Daoy (cell line): ENCODE measurements at regions not wholly inside any gene's neighbourhood (a gene's known extent, or its start where the extent isn't known, plus 50 kb on each side); places are given as distances from the start of the nearest gene placed in this dataset.
"Not testable (repeated sequence)": the region's sequence is repeated elsewhere in the genome, so short reads cannot be mapped to it uniquely, and the experiment has no call there.

Experiments
- DNase-seq: peaks from one replicate; pipeline ENCODE4 v3.0.0-alpha.2; 2015; ENCODE audit warnings: low read depth

DNA sequence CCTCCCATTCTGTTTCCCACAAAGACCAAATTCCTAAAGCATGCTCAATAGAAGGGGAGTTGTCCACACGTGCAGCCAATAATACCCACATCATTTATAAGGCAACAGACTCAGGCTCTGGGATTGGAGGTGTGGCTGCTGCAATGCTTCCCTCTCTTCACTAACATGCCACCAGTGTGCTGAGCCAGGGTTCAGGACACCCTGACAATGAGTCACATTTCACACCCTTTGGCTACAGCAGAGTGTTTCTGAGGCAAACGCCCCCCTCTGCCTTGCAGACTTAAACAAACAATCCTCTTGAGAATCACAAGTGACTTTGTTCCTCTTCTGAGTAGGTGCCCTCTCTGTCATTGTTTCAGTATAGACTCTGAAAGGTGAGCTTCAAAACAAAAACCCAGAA is 189.3 kb upstream of the TLE4 start:
- DNase-seq: peak; percentile 10

- no peak for DNase-seq
These were observed 188.7 kb upstream of the TLE4 start for GRCh38 chr9:79383096-79383495.

DNA sequence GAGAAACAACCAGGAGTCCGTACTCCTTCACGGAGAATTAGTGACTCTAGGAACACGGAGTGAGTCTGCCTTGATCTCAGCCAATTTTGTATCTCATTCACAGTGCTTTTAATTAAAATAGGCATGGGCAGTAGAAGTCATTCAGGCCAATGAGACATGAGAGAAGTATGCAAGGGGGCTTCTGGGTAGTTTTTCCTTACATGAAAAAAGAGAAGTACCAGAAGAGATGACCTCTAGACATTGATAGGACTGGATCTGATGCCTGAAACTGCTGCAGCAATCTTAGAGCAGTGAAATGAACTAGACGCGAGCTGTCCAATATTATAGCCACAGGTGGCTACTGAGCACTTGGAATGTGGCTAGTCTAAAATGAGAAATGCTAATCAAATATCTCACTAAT is 187.7 kb upstream of the TLE4 start:
- no peak for DNase-seq

GRCh38 chr9:79384501-79384900 is 187.3 kb upstream of the TLE4 start:
- DNase-seq: no peak

GRCh38 chr9:79387101-79387835 is 184.5 kb upstream of the TLE4 start:
- DNase-seq: peak; percentile 15

DNA sequence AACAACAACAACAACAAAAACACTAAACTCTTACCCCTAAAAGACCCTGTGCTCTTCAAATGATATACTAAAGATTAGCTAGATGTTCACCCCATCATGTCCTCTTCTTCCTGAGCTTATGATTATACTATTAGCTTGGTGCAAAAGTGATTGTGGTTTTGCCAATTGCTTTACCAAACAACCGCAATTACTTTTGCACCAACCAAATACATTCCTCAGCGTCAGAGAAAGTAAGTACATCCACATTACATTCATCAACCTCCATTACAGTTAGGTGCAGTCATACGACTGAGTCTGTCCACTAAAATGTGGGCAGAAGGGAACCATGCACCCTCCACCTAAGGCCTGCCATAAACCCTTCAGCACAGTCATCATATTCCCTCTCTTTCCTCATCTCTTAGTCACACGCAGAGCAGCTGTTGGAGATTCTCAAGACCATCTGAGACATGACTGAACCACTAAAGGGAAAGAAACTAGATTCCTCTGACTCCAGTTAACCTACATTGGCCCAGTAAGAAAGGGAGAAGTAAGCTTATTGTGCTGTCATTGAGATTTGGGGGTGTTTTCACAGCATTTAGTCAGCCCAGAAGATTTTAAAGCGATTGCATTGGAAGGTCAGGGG is 181.6 kb upstream of the TLE4 start:
- peak; percentile 33 for DNase-seq

DNA sequence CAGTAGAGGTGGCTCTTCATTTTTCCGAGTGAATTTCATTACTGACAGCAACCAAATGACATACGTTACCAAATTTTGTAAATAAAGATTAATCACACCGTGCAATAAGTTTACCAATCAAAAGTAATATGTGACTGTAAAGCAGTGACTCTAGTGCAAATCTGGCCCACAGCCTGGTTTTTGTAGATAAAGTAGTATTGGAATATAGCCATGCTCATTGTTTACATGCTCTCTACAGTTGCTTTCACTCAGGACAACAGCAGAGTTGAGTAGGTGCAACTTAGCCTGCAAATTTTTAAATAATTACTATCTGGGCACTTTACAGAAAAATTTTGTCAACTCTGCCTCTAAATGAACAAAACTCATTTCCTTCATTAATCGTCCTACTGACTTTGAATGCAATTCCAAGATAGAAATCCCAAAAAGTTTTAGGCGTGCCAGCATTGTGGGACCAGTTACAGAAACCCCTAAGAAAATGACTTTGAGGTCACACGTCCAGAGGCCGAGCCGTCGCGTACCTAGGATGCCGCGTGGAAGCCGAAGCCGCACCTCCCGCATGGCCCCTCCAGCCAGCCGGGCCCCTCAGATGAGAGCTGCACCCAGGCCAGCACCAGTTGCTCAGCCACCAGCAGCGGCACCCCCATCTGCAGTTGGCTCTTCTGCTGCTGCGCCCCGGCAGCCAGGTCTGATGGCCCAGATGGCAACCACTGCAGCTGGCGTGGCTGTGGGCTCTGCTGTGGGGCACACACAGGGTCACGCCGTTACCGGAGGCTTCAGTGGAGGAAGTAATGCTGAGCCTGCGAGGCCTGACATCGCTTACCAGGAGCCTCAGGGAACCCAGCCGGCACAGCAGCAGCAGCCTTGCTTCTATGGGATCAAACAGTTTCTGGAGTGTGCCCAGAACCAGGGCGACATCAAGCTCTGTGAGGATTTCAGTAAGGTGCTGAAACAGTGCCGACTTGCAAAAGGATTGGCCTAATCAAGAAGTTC is 180.7 kb upstream of the TLE4 start:
- DNase-seq: no peak

DNA sequence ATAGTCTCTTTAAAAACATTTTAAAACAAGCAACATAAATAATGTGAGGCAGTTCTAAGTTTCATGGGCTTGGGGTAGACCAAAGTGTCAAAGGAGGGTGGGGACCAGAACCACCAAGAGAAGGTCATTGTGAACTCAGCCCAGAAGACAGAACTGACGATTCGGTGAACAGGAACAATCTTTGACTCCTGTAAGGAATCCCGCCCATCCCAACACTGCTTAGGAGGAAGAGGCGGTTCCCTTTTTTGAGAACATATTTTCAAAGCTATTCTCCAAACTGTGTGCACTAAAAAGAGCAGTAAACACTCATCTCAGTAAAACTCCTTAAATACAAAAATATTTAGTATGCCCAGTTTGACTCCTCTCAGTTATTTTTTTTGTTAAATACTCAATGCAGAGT is 176.5 kb upstream of the TLE4 start:
- no peak for DNase-seq

GRCh38 chr9:79395755-79396154 is 176.0 kb upstream of the TLE4 start:
- no peak for DNase-seq

DNA sequence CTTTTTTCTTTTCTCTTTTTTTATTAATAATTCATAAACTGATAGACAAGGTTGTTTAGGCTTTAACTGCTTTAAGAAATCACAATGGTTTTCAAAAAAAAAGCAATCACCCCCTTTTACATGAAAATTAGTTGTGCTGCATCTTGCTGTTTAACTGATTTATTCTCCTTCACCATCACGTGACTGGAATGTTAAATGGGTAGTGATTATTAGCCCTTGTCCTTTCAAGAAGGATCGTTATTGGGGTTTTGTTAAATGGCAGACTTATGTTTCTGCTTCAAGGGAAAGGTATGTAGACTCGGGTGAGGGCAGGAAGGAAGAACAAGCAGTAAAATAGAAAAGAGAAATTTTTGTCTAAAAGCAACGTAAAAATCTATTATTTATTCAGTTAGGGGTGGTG is 175.6 kb upstream of the TLE4 start:
- no peak for DNase-seq

GRCh38 chr9:79403495-79403894 is 168.3 kb upstream of the TLE4 start:
- DNase-seq: no peak

DNA sequence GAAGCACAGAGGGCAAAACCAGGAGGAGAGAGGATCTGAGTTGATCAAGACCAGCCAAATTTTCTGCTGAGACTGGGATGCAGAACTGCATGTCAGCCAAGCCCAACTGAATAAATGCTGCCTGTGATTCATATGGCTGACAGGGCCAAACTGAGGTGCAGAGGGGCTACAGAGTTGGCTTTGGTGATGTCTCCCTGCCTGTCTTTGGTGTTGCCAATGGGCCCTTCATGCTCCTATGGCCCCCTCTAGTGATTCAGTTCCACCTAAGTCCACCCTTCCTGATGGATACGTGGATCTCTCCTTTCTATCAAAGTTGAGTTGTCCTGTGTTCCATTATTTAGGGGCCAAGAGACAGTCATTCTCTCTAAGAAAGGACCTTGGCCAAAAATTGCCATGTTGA is 163.6 kb upstream of the TLE4 start:
- DNase-seq: peak; percentile 10

DNA sequence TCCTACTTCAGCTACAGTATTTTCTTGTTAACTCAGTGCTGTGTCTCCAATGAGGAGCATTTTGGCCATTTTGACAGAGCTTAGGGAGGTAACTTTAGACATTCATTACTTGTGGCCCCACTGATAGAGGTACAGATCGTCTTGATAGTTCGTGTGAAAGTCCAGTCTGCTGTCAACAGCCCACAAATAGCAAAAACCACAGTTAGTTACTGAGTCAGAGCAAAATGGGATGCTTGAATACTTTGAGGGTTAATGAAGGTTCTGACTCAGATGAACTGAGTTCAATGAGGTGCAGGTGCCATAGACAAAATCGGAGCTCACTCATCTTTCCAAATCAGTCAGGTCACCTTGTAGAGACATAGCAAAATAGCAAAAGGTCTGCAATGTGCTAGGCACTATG is 163.1 kb upstream of the TLE4 start:
- peak; percentile 48 for DNase-seq

DNA sequence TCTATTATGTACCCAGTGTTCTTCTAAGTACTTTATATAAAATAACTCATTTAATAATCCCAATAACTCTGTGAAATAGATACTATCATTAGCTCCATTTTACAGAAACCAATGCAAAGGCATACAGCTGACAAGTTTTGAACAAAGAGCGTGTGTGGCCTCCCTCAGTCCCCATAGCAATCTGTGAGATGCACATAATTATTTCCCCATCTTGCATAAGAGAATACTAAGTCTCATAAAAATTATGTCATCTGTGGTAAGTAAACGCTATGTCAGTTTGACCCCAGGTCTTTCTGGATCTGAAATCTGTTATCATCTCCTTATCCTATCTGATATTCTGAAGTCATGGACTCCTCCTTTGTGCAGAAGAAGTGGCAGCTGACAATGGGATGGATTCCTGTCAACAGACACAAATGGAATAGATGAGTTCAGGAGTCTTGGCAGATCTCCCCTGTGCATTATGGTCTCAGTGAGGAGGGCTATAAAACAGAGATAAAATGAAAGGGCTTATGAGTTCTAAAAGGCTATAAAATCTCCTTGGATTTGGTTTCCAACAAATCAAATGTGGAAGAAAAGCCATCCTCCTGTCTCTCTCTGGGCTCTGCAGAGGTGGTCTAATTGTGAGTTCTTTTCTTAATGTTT is 162.5 kb upstream of the TLE4 start:
- no peak for DNase-seq

- no peak for DNase-seq
These were observed 145.9 kb upstream of the TLE4 start for GRCh38 chr9:79425840-79426239.

DNA sequence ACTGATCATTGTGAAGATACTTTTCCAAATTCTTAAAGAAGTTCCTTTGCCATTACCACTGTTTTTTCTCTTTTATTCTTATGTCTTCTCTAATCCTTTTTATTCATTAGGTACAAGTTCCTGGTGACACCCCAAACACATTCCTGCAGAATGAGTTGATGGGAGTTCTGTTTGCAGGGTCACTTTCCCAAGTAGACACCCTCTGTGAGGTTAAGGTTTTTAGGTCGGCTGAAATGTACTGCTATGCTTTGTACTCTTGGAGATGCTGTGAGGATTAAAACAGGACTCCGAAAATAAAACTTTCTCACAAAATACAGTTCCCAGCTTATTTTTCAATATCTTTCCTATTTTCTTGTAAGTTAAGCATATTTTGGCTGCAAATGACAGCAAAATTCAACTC is 143.3 kb upstream of the TLE4 start:
- no peak for DNase-seq

DNA sequence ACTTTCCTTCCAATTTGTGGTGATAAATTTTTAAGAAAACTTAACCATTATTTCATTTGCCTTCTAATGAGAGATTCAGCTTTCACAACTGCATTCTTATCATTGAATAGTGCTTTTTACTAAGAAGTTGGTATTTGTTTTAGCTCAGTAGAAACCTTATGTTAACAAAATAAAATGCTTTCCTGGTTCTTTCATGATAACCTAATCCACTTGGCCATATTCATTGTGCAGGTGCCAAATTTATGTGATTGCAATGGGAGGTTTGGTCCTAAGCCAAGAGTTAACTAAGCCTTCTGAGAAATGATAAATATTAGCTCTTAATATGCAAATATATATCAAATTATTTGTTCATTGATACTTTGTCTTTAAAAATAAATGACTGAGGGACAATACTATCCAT is 141.1 kb upstream of the TLE4 start:
- DNase-seq: no peak

- DNase-seq: no peak
These were observed 140.6 kb upstream of the TLE4 start for GRCh38 chr9:79431019-79431679.

GRCh38 chr9:79432485-79432884 is 139.3 kb upstream of the TLE4 start:
- DNase-seq: no peak

DNA sequence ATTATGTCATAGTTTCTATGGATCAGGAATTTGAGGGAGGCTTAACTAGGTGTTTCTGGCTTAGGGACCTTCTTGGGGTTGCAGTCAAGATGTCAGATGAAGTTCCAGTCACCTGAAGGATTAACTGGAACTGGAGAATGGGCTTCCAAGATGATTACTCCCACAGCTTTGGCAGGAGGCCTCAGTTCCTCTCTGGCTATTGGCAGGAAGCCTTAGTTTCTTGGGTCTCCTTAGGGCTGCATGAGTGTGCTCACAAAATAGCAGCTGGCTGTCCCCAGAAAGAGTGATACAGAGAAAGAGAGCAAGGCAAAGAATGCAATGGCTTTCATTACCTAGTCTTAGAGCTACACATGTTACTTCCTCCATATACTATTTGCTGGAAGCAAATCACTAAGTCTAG is 138.1 kb upstream of the TLE4 start:
- no peak for DNase-seq

GRCh38 chr9:79439221-79439620 is 132.5 kb upstream of the TLE4 start:
- not testable (repeated sequence) for DNase-seq
